K562 (cell line): ENCODE measurements at regions not wholly inside any gene's neighbourhood (a gene's known extent, or its start where the extent isn't known, plus 50 kb on each side); places are given as distances from the start of the nearest gene placed in this dataset.

Experiments
- ATAC-seq: fragments of 200-7000 bp; cut with Tn5 transposase; 3 replicates; pipeline ENCODE4 v1.9.1; 2020; ENCODE audit warnings: moderate library complexity
- BruUV-seq: library from RNA; stranded (reverse); fragments of 400-500 nt; replicated peaks from 2 replicates; lab custom pipeline; 2021; lab: Mats Ljungman, UMichigan
- CTCF ChIA-PET: fragments of 300-600 bp; formaldehyde crosslinking; extraction: SDS; loops from one replicate; lab custom pipeline; 2021; ENCODE audit warnings: low intra/inter-chr PET ratio; lab: Yijun Ruan, JAX
- POLR2A ChIA-PET: fragments of 300-600, 350-650 bp; sonication (Branson Sonifier 250); formaldehyde crosslinking; extraction: SDS; loops from one replicate; lab custom pipeline; 2021; ENCODE audit warnings: antibody characterized with exemption, inconsistent platforms; lab: Yijun Ruan, JAX
- DNase-seq, 4 experiments: peaks; one replicate each; pipeline versions ENCODE4 v3.0.0 to v3.0.0-alpha.2; 2011 to 2018; ENCODE audit warnings: low spot score in 3 of 4, mixed read lengths in 3 of 4; ENCODE audit errors: extremely low read depth in 1 of 4
- FAIRE-seq: peaks from 2 replicates; lab custom pipeline; 2011; peaks lifted over from hg19 to GRCh38; lab: Jason Lieb, UNC
- H2AFZ ChIP-seq: 2 replicates; pipeline ENCODE4 v1.6.0; 2011; ENCODE audit warnings: low read depth, low read length, control low read depth, inconsistent platforms
- H3K27ac ChIP-seq: fragments of 200-600 bp; 3 replicates; pipeline ENCODE4 v1.8.0; 2011; ENCODE audit warnings: low read depth, mild to moderate bottlenecking, control low read depth, inconsistent platforms, low read length, moderate library complexity, mixed read lengths; ENCODE audit errors: extremely low read depth
- H3K27me3 ChIP-seq, 2 experiments: fragments of 300-600 bp in 1 of 2; 2 replicates in 1 of 2; 3 replicates in 1 of 2; pipeline versions ENCODE4 v1.6.0 to v1.8.0; 2011; ENCODE audit warnings: inconsistent platforms in 2 of 2, low read length in 2 of 2, mild to moderate bottlenecking in 1 of 2, mixed read lengths in 1 of 2, moderate library complexity in 1 of 2; ENCODE audit not compliant: control insufficient read depth in 2 of 2, insufficient read depth in 2 of 2
- H3K36me3 ChIP-seq: fragments of 300-600 bp; 3 replicates; pipeline ENCODE4 v1.8.0; 2011; ENCODE audit warnings: mild to moderate bottlenecking, low read length, inconsistent platforms; ENCODE audit not compliant: control insufficient read depth, insufficient read depth
- H3K4me1 ChIP-seq, 2 experiments: fragments of 200-600 bp in 1 of 2; replicated peaks in 1 of 2; 2 replicates in 1 of 2; 3 replicates in 1 of 2; pipeline versions ENCODE4 v1.5.1 to v1.8.0; 2011; ENCODE audit warnings: inconsistent platforms in 2 of 2, low read length in 2 of 2, mild to moderate bottlenecking in 1 of 2, mixed read lengths in 1 of 2, moderate library complexity in 1 of 2; ENCODE audit not compliant: control insufficient read depth in 2 of 2, insufficient read depth in 2 of 2
- H3K4me2 ChIP-seq: 2 replicates; pipeline ENCODE4 v1.6.1; 2011; ENCODE audit warnings: low read length, control low read depth, inconsistent platforms, mixed read lengths; ENCODE audit not compliant: insufficient read depth
- H3K4me3 ChIP-seq: fragments of 200-600 bp; sonication (generic), shearing (Covaris generic); 2 replicates; pipeline ENCODE4 v1.5.1; 2016; ENCODE audit warnings: control low read depth, inconsistent platforms
- H3K79me2 ChIP-seq: fragments of 200-600 bp; 3 replicates; pipeline ENCODE4 v1.8.0; 2011; ENCODE audit warnings: low read length, inconsistent platforms; ENCODE audit not compliant: control insufficient read depth, insufficient read depth
- H3K9ac ChIP-seq, 2 experiments: 2 replicates each; pipeline versions ENCODE4 v1.6.0 to v1.6.1; 2011; ENCODE audit warnings: low read depth in 2 of 2, low read length in 2 of 2, control low read depth in 1 of 2, inconsistent platforms in 1 of 2, mild to moderate bottlenecking in 1 of 2, mixed read lengths in 1 of 2; ENCODE audit not compliant: insufficient read depth in 1 of 2
- H3K9me1 ChIP-seq: one replicate; pipeline ENCODE4 v1.6.0; 2011; ENCODE audit warnings: inconsistent platforms, mild to moderate bottlenecking, low read length, moderate library complexity; ENCODE audit not compliant: control insufficient read depth, insufficient read depth
- H3K9me3 ChIP-seq: replicated peaks from 2 replicates; pipeline ENCODE4 v1.5.1; 2011; ENCODE audit warnings: low read depth, low read length, inconsistent platforms; ENCODE audit not compliant: control insufficient read depth, insufficient read depth
- H4K20me1 ChIP-seq: replicated peaks from 2 replicates; pipeline ENCODE4 v1.6.1; 2011; ENCODE audit warnings: low read length, inconsistent platforms, mixed read lengths; ENCODE audit not compliant: control insufficient read depth, insufficient read depth
- ETV1 ChIP-seq: fragments of 450-650 bp; conservative IDR thresholded peaks from 2 replicates; pipeline ENCODE4 v1.6.1; 2016; ENCODE audit warnings: missing genetic modification characterization, control low read depth, low read depth, missing compliant biosample characterization
- HDAC2 ChIP-seq: fragments of 450-650 bp; IDR thresholded peaks from 2 replicates; pipeline ENCODE4 v1.6.1; 2016; ENCODE audit warnings: mild to moderate bottlenecking
- HEY1 ChIP-seq: fragments of 250-450 bp; sonication (Bioruptor Pico); IDR thresholded peaks from 2 replicates; pipeline ENCODE4 v1.5.0; 2020; ENCODE audit warnings: mild to moderate bottlenecking, moderate library complexity, borderline replicate concordance
- KAT8 ChIP-seq: fragments of 450-650 bp; IDR thresholded peaks from 2 replicates; pipeline ENCODE4 v1.6.1; 2016; ENCODE audit warnings: low read depth, mild to moderate bottlenecking
- MCM2 ChIP-seq: fragments of 450-650 bp; IDR thresholded peaks from 2 replicates; pipeline ENCODE4 v1.6.1; 2017; ENCODE audit warnings: low read depth, mild to moderate bottlenecking
- NKRF ChIP-seq: fragments of 450-650 bp; IDR thresholded peaks from 2 replicates; pipeline ENCODE4 v1.6.1; 2016; ENCODE audit warnings: borderline replicate concordance
- NR2C2 ChIP-seq, 2 experiments: fragments of 200-800 bp in 1 of 2; sonication (Bioruptor generic) in 1 of 2; sonication (generic) in 1 of 2; formaldehyde crosslinking in 1 of 2; IDR thresholded peaks; 2 replicates each; pipeline versions ENCODE4 v1.6.1 to v1.8.0; 2016 to 2022; ENCODE audit warnings: mild to moderate bottlenecking in 1 of 2, missing compliant biosample characterization in 1 of 2, missing genetic modification characterization in 1 of 2, missing genetic modification reagents in 1 of 2
- PRPF4 ChIP-seq: fragments of 200-400 bp; formaldehyde crosslinking; IDR thresholded peaks from one replicate; pipeline ENCODE4 v1.6.1; 2017; ENCODE audit warnings: low read length, low read depth, mild to moderate bottlenecking; ENCODE audit not compliant: insufficient read depth, poor library complexity, severe bottlenecking
- PTBP1 ChIP-seq: fragments of 200-400 bp; formaldehyde crosslinking; IDR thresholded peaks from 2 replicates; pipeline ENCODE4 v1.6.1; 2017; ENCODE audit warnings: low read depth, low read length
- RB1 ChIP-seq: fragments of 450-650 bp; IDR thresholded peaks from 2 replicates; pipeline ENCODE4 v1.6.1; 2017; ENCODE audit warnings: low read depth, mild to moderate bottlenecking
- SAFB2 ChIP-seq: fragments of 200-400 bp; formaldehyde crosslinking; IDR thresholded peaks from 2 replicates; pipeline ENCODE4 v1.6.1; 2018; ENCODE audit warnings: borderline replicate concordance, low read length, low read depth, moderate library complexity; ENCODE audit not compliant: severe bottlenecking
- SMAD2 ChIP-seq: fragments of 150-350 bp; IDR thresholded peaks from 2 replicates; pipeline ENCODE4 v1.6.1; 2014; ENCODE audit warnings: low read depth, mild to moderate bottlenecking, low read length
- SMARCE1 ChIP-seq: fragments of 450-650 bp; IDR thresholded peaks from 2 replicates; pipeline ENCODE4 v1.7.1; 2016; ENCODE audit warnings: mild to moderate bottlenecking
- SNIP1 ChIP-seq: fragments of 450-650 bp; IDR thresholded peaks from 2 replicates; pipeline ENCODE4 v1.7.1; 2017; ENCODE audit warnings: low read depth, mild to moderate bottlenecking
- TCFL5 ChIP-seq: fragments of 250-450 bp; sonication (Bioruptor Pico); conservative IDR thresholded peaks from 2 replicates; pipeline ENCODE4 v1.6.1; 2021; ENCODE audit warnings: mild to moderate bottlenecking, moderate library complexity, matching md5 sums
- TRIM25 ChIP-seq: fragments of 450-650 bp; IDR thresholded peaks from 2 replicates; pipeline ENCODE4 v1.7.0; 2016; ENCODE audit warnings: borderline replicate concordance
- ZEB2 ChIP-seq: fragments of 450-650 bp; IDR thresholded peaks from 2 replicates; pipeline ENCODE4 v1.6.1; 2016
- ZNF124 ChIP-seq: sonication (generic); formaldehyde crosslinking; IDR thresholded peaks from 2 replicates; pipeline ENCODE4 v1.8.1; 2022; ENCODE audit warnings: missing genetic modification reagents
- ZNF140 ChIP-seq: fragments of 250-450 bp; sonication (Bioruptor Pico); IDR thresholded peaks from 2 replicates; pipeline ENCODE4 v1.8.0; 2021; ENCODE audit warnings: moderate library complexity, mild to moderate bottlenecking, inconsistent platforms
- ZNF197 ChIP-seq: fragments of 200-800 bp; sonication (Bioruptor generic); IDR thresholded peaks from 2 replicates; pipeline ENCODE4 v1.6.1; 2016; ENCODE audit warnings: low read depth, missing genetic modification characterization, missing compliant biosample characterization
- WGBS: fragments of 100-300 bp; shearing (Covaris generic); methylation state at CpG from one replicate; pipeline ENCODE4 v1.1.6; 2016; ENCODE audit warnings: low coverage, mixed read lengths; ENCODE audit not compliant: insufficient coverage; ENCODE audit errors: missing lambda C conversion rate; 5-methylcytosine and 5-hydroxymethylcytosine counted together
- in situ Hi-C: fragments of 300-500 bp; cut with MboI; formaldehyde crosslinking; loops from 4 replicates; pipeline ENCODE4 v1.15.0; 2018; ENCODE audit warnings: inconsistent platforms, mixed read lengths
- intact Hi-C: fragments of 100-400 bp; cut with micrococcal nuclease; formaldehyde crosslinking; loops from 2 replicates; pipeline ENCODE4 v1.14.2; 2022

- H2AFZ ChIP-seq = no peak overlapping the region
- DNase-seq = no peak
- H3K36me3 ChIP-seq = no peaks in the 10 kb centered on the region
- no peaks in the 10 kb centered on the region for H3K4me1 ChIP-seq
- no peak overlapping the region; a peak in 1 of 4 replicates for H3K9ac ChIP-seq
- no peaks in the 10 kb centered on the region for H3K9me3 ChIP-seq
- in situ Hi-C loops (no loop called here), intact Hi-C loops (no loop called here)
- no peak overlapping the region for H3K4me2 ChIP-seq
- ChIA-PET POLR2A (interaction anchor here (0.6 kb wide), 1 partner anchor 15 kb away, joined by 3 read pairs; no protein-coding TSS in a partner anchor), CTCF (no interaction called here)
- TF ChIP-seq NR2C2 (CRISPR knock-in tag; IDR thresholded peaks at IDR 0.05) (no peak), NR2C2 (tag; IDR thresholded peaks at IDR 0.05) (no peak), ZEB2 (no peak), NKRF (no peak), ZNF197 (CRISPR knock-in tag) (no peak), ETV1 (tag) (no peak), KAT8 (no peak), HEY1 (no peak), TCFL5 (CRISPR knock-in tag) (no peak), SMAD2 (no peak), TRIM25 (no peak), HDAC2 (no peak), RB1 (no peak), SAFB2 (no peak), ZNF140 (CRISPR knock-in tag) (no peak), ZNF124 (CRISPR knock-in tag) (no peak), SMARCE1 (no peak), MCM2 (no peak), SNIP1 (no peak), PTBP1 (no peak), PRPF4 (no peak)
- no peaks in the 10 kb centered on the region for H3K79me2 ChIP-seq
- ATAC-seq = no peak
- no peaks in the 10 kb centered on the region for H3K9me1 ChIP-seq
- peaks cover 0 to 27% of the 10 kb centered on the region in 2 experiments; a peak in 3 of 5 replicates for H3K27me3 ChIP-seq
- H3K27ac ChIP-seq = no peak overlapping the region
- WGBS = 0% methylated on average over 6 of the region's 6 CpGs
- FAIRE-seq = no peak
- no TSS peak for BruUV-seq
- H3K4me3 ChIP-seq = no peak overlapping the region
- H4K20me1 ChIP-seq = no peaks in the 10 kb centered on the region
Measured at GRCh38 chr11:72522186-72522585, 87.9 kb upstream of the CLPB start.
